Liver (tissue), 3 donors: ENCODE measurements at regions not wholly inside any gene's neighbourhood (a gene's known extent, or its start where the extent isn't known, plus 50 kb on each side); places are given as distances from the start of the nearest gene placed in this dataset.

Experiments used
- CTCF ChIP-seq: fragments of 150-350 bp; IDR thresholded peaks from 2 replicates; pipeline ENCODE4 v1.5.1; 2017; ENCODE audit warnings: improper control_type of control experiment, low read depth, low read length; ENCODE audit not compliant: missing input control
- JUND ChIP-seq, 2 donors: IDR thresholded peaks; 2 replicates each; pipeline ENCODE4 v1.6.1; 2016; ENCODE audit warnings: antibody characterized with exemption in 2 of 2
- YY1 ChIP-seq: IDR thresholded peaks from 2 replicates; pipeline ENCODE4 v1.6.1; 2016; ENCODE audit warnings: antibody characterized with exemption, mild to moderate bottlenecking
- TF ChIP-seq, protein P1 (sequence below): IDR thresholded peaks from 2 replicates; pipeline ENCODE4 v1.6.1; 2016; ENCODE audit warnings: antibody characterized with exemption
- donor health status: healthy.
- donor health status: healthy.

- no peak for TF ChIP-seq YY1
- TF ChIP-seq CTCF: no peak
- no peak for TF ChIP-seq JUND (IDR thresholded peaks at IDR 0.05)
- TF ChIP-seq, protein P1, sequence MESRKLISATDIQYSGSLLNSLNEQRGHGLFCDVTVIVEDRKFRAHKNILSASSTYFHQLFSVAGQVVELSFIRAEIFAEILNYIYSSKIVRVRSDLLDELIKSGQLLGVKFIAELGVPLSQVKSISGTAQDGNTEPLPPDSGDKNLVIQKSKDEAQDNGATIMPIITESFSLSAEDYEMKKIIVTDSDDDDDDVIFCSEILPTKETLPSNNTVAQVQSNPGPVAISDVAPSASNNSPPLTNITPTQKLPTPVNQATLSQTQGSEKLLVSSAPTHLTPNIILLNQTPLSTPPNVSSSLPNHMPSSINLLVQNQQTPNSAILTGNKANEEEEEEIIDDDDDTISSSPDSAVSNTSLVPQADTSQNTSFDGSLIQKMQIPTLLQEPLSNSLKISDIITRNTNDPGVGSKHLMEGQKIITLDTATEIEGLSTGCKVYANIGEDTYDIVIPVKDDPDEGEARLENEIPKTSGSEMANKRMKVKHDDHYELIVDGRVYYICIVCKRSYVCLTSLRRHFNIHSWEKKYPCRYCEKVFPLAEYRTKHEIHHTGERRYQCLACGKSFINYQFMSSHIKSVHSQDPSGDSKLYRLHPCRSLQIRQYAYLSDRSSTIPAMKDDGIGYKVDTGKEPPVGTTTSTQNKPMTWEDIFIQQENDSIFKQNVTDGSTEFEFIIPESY: no peak
Observed at GRCh38 chr4:32472918-32473317, 1752.7 kb downstream of the PCDH7 start.
